Neural progenitor cell (in vitro differentiated cells): ENCODE measurements at regions not wholly inside any gene's neighbourhood (a gene's known extent, or its start where the extent isn't known, plus 50 kb on each side); places are given as distances from the start of the nearest gene placed in this dataset.

Experiments used
- CTCF ChIP-seq: fragments of 200-600 bp; sonication (generic); IDR thresholded peaks from 2 replicates; pipeline ENCODE4 v1.5.1; 2017; ENCODE audit warnings: antibody characterized with exemption, mild to moderate bottlenecking
- EZH2 ChIP-seq: fragments of 200-600 bp; sonication (generic); IDR thresholded peaks from 2 replicates; pipeline ENCODE4 v1.6.1; 2017; ENCODE audit warnings: antibody characterized with exemption, mild to moderate bottlenecking, moderate library complexity

GRCh38 chr5:39657943-39658342 is 233.2 kb upstream of the DAB2 start:
- TF ChIP-seq CTCF (no peak), EZH2 (no peak)
